ENCODE measurements at regions not wholly inside any gene's neighbourhood (a gene's known extent, or its start where the extent isn't known, plus 50 kb on each side); places are given as distances from the start of the nearest gene placed in this dataset.

GRCh38 chr2:81692566-81692965 is 1388.0 kb upstream of the LRRTM1 start:
- DNase-seq (no peak), ATAC-seq (replicated peaks) (no peak)
- no peaks in the 10 kb centered on the region for H3K4me1 Mint-ChIP-seq
- no peaks in the 10 kb centered on the region for H3K27me3 Mint-ChIP-seq
- H3K9me3 Mint-ChIP-seq: peaks cover 8 to 17% of the 10 kb centered on the region in 2 donors
- H3K4me3 Mint-ChIP-seq: no peak overlapping the region
- no peaks in the 10 kb centered on the region for H3K36me3 Mint-ChIP-seq
- H3K27ac Mint-ChIP-seq: no peak overlapping the region

GRCh38 chr2:81675641-81676040 is 1371.1 kb upstream of the LRRTM1 start:
- ATAC-seq (replicated peaks) (no peak), DNase-seq (no peak)
- no peaks in the 10 kb centered on the region for H3K36me3 Mint-ChIP-seq
- H3K9me3 Mint-ChIP-seq: peaks cover 0 to 4% of the 10 kb centered on the region in 2 donors
- no peaks in the 10 kb centered on the region for H3K4me1 Mint-ChIP-seq
- H3K4me3 Mint-ChIP-seq: no peak overlapping the region
- no peaks in the 10 kb centered on the region for H3K27me3 Mint-ChIP-seq
- no peak overlapping the region for H3K27ac Mint-ChIP-seq

- ATAC-seq (replicated peaks): no peak
- peaks cover 0 to 4% of the 10 kb centered on the region in 2 donors for H3K9me3 Mint-ChIP-seq
- no peak for DNase-seq
Measured at GRCh38 chr2:81672923-81673322, 1368.4 kb upstream of the LRRTM1 start.

GRCh38 chr2:81672516-81672915 is 1368.0 kb upstream of the LRRTM1 start:
- Mint-ChIP-seq H3K9me3 (peaks cover 0 to 4% of the 10 kb centered on the region in 2 donors), H3K27me3 (no peaks in the 10 kb centered on the region), H3K36me3 (no peaks in the 10 kb centered on the region), H3K27ac (no peak overlapping the region), H3K4me1 (no peaks in the 10 kb centered on the region), H3K4me3 (no peak overlapping the region)
- DNase-seq (no peak), ATAC-seq (replicated peaks) (no peak)

More at GRCh38 chr2:81672923-81673322, 1368.4 kb upstream of the LRRTM1 start:
- Mint-ChIP-seq H3K4me1 (no peaks in the 10 kb centered on the region), H3K36me3 (no peaks in the 10 kb centered on the region), H3K4me3 (no peak overlapping the region), H3K27ac (no peak overlapping the region), H3K27me3 (no peaks in the 10 kb centered on the region)

- Mint-ChIP-seq H3K4me1 (no peaks in the 10 kb centered on the region), H3K36me3 (no peaks in the 10 kb centered on the region), H3K9me3 (peaks cover 0 to 4% of the 10 kb centered on the region in 2 donors), H3K4me3 (no peak overlapping the region), H3K27me3 (no peaks in the 10 kb centered on the region), H3K27ac (no peak overlapping the region)
- no peak for DNase-seq
- ATAC-seq (replicated peaks): no peak
Measured at GRCh38 chr2:81670885-81671284, 1366.3 kb upstream of the LRRTM1 start.

GRCh38 chr2:81661081-81661480 is 1356.5 kb upstream of the LRRTM1 start:
- DNase-seq (no peak), ATAC-seq (replicated peaks) (no peak)
- H3K4me3 Mint-ChIP-seq: no peak overlapping the region
- H3K27ac Mint-ChIP-seq: no peak overlapping the region
- no peaks in the 10 kb centered on the region for H3K4me1 Mint-ChIP-seq
- no peaks in the 10 kb centered on the region for H3K36me3 Mint-ChIP-seq
- H3K9me3 Mint-ChIP-seq: peaks cover 8 to 10% of the 10 kb centered on the region in 2 donors
- H3K27me3 Mint-ChIP-seq: no peaks in the 10 kb centered on the region

GRCh38 chr2:81658227-81658626 is 1353.7 kb upstream of the LRRTM1 start:
- DNase-seq (no peak), ATAC-seq (replicated peaks) (no peak)
- no peaks in the 10 kb centered on the region for H3K36me3 Mint-ChIP-seq
- no peaks in the 10 kb centered on the region for H3K27me3 Mint-ChIP-seq
- H3K9me3 Mint-ChIP-seq: peaks cover 8 to 11% of the 10 kb centered on the region in 2 donors
- H3K27ac Mint-ChIP-seq: no peak overlapping the region
- H3K4me1 Mint-ChIP-seq: no peaks in the 10 kb centered on the region
- no peak overlapping the region for H3K4me3 Mint-ChIP-seq

GRCh38 chr2:81650048-81650971 is 1345.8 kb upstream of the LRRTM1 start:
- no peak for ATAC-seq (replicated peaks)
- no peak for DNase-seq
- H3K4me3 Mint-ChIP-seq: no peak overlapping the region

GRCh38 chr2:81648806-81649205 is 1344.3 kb upstream of the LRRTM1 start:
- no peak overlapping the region for H3K4me3 Mint-ChIP-seq
- no peak for ATAC-seq (replicated peaks)

More at GRCh38 chr2:81650048-81650971, 1345.8 kb upstream of the LRRTM1 start:
- H3K9me3 Mint-ChIP-seq: peaks cover 13% of the 10 kb centered on the region in 2 donors
- no peaks in the 10 kb centered on the region for H3K27me3 Mint-ChIP-seq
- H3K36me3 Mint-ChIP-seq: no peaks in the 10 kb centered on the region
- H3K27ac Mint-ChIP-seq: no peak overlapping the region
- no peaks in the 10 kb centered on the region for H3K4me1 Mint-ChIP-seq

GRCh38 chr2:81648370-81648769 is 1343.8 kb upstream of the LRRTM1 start:
- Mint-ChIP-seq H3K36me3 (no peaks in the 10 kb centered on the region), H3K27ac (no peak overlapping the region), H3K4me3 (no peak overlapping the region), H3K4me1 (no peaks in the 10 kb centered on the region), H3K9me3 (peaks cover 13% of the 10 kb centered on the region in 2 donors), H3K27me3 (no peaks in the 10 kb centered on the region)
- ATAC-seq (replicated peaks) (no peak), DNase-seq (no peak)

More at GRCh38 chr2:81648806-81649205, 1344.3 kb upstream of the LRRTM1 start:
- Mint-ChIP-seq H3K36me3 (no peaks in the 10 kb centered on the region), H3K9me3 (peaks cover 13% of the 10 kb centered on the region in 2 donors), H3K27me3 (no peaks in the 10 kb centered on the region), H3K4me1 (no peaks in the 10 kb centered on the region), H3K27ac (no peak overlapping the region)
- no peak for DNase-seq

- Mint-ChIP-seq H3K4me3 (no peak overlapping the region), H3K27me3 (no peaks in the 10 kb centered on the region), H3K36me3 (no peaks in the 10 kb centered on the region), H3K9me3 (peaks cover 13% of the 10 kb centered on the region in 2 donors), H3K4me1 (no peaks in the 10 kb centered on the region), H3K27ac (no peak overlapping the region)
- DNase-seq (no peak), ATAC-seq (replicated peaks) (no peak)
Measured at GRCh38 chr2:81647715-81648230, 1343.2 kb upstream of the LRRTM1 start.

- DNase-seq (no peak), ATAC-seq (replicated peaks) (no peak)
- H3K4me1 Mint-ChIP-seq: no peaks in the 10 kb centered on the region
- no peaks in the 10 kb centered on the region for H3K36me3 Mint-ChIP-seq
- H3K27me3 Mint-ChIP-seq: no peaks in the 10 kb centered on the region
- H3K4me3 Mint-ChIP-seq: no peak overlapping the region
- H3K27ac Mint-ChIP-seq: no peak overlapping the region
- peaks cover 9 to 17% of the 10 kb centered on the region in 2 donors for H3K9me3 Mint-ChIP-seq
Measured at GRCh38 chr2:81645745-81646301, 1341.3 kb upstream of the LRRTM1 start.

- no peak for ATAC-seq (replicated peaks)
- H3K36me3 Mint-ChIP-seq: no peaks in the 10 kb centered on the region
- no peaks in the 10 kb centered on the region for H3K27me3 Mint-ChIP-seq
- no peak for DNase-seq
- no peak overlapping the region for H3K4me3 Mint-ChIP-seq
- peaks cover 12 to 17% of the 10 kb centered on the region in 2 donors for H3K9me3 Mint-ChIP-seq
- no peak overlapping the region for H3K27ac Mint-ChIP-seq
- no peaks in the 10 kb centered on the region for H3K4me1 Mint-ChIP-seq
Measured at GRCh38 chr2:81644189-81644588, 1339.6 kb upstream of the LRRTM1 start.

- ATAC-seq (replicated peaks) (no peak), DNase-seq (no peak)
- Mint-ChIP-seq H3K4me3 (no peak overlapping the region), H3K36me3 (no peaks in the 10 kb centered on the region), H3K27me3 (no peaks in the 10 kb centered on the region), H3K27ac (no peak overlapping the region), H3K9me3 (peaks cover 4% of the 10 kb centered on the region in 2 donors), H3K4me1 (no peaks in the 10 kb centered on the region)
Measured at GRCh38 chr2:81624825-81625224, 1320.3 kb upstream of the LRRTM1 start.

GRCh38 chr2:81600088-81600487 is 1295.5 kb upstream of the LRRTM1 start:
- Mint-ChIP-seq H3K27me3 (no peaks in the 10 kb centered on the region), H3K9me3 (peaks cover 3% of the 10 kb centered on the region in 2 donors), H3K4me3 (no peak overlapping the region), H3K36me3 (no peaks in the 10 kb centered on the region), H3K27ac (no peak overlapping the region), H3K4me1 (no peaks in the 10 kb centered on the region)
- no peak for ATAC-seq (replicated peaks)
- no peak for DNase-seq
